Activated T-cell treated with anti-CD3 and anti-CD28 coated beads, Interleukin-2, amount 50 U/mL, for 48 hours (primary cell): ENCODE measurements at regions not wholly inside any gene's neighbourhood (a gene's known extent, or its start where the extent isn't known, plus 50 kb on each side); places are given as distances from the start of the nearest gene placed in this dataset.
"Not testable (repeated sequence)": the region's sequence is repeated elsewhere in the genome, so short reads cannot be mapped to it uniquely, and the experiment has no call there.

Experiments
- DNase-seq, 2 experiments: peaks; one replicate each; pipeline ENCODE4 v3.0.0-alpha.2; 2020

DNA sequence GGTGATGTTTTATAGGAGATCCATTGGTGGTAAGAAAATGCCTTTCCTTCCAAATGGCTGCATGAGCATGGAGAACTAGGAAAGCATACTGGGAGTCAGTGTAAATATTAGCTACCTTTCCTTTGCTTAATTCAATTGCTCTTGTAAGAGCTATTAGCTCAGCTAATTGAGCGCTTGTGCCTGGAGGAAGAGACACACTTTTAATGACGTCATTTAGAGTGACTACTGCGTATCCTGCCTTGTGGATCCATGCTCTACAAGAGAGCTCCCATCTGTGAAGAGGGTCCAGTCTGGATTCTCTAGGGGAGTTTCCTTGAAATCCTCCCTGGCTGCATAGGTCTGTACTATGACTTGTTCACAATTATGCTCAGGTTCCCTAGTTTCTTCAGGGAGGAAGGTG lies 63.8 kb upstream of the ARRDC3 start:
- not testable (repeated sequence) for DNase-seq

GRCh38 chr5:91443761-91444467 lies 60.8 kb upstream of the ARRDC3 start:
- DNase-seq = no peak

DNA sequence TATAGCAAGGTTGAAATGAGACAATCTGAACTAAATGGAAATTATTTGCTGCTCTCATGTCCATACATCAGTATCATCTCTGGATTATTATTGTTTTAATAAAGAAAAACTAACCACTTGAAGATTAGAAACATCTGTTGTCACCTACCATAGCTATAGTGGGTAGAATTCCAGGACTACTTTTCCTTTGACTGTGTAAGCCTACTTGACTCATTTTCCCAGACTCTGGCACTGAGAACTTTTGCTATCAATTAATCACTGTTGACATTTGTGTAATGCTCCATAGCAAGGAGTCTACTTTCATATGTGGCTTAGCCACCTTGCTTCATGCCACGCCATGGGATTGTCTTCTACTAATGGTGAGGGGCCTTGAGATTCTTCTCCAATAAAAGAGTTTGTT lies 59.9 kb upstream of the ARRDC3 start:
- no peak for DNase-seq

DNA sequence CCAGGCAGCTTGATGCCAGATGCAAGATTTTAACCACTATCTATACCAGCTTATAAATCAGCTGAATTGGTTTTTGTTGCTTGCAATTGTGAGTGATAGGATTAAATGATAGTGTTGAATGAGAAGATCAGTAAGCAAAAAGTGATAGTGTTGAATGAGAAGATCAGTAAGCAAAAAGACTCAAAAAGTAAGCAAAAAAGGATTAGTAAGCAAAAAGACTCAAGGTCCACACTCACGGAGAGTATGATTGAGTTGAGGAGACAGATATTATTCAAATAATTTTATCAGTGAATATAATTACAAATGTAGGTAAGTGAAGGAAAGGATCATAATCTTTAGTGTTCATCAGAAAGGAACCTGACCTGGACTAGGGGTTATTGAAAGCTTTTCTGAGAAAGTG lies 58.0 kb upstream of the ARRDC3 start:
- no peak for DNase-seq

GRCh38 chr5:91438871-91439270 lies 55.8 kb upstream of the ARRDC3 start:
- no peak for DNase-seq

DNA sequence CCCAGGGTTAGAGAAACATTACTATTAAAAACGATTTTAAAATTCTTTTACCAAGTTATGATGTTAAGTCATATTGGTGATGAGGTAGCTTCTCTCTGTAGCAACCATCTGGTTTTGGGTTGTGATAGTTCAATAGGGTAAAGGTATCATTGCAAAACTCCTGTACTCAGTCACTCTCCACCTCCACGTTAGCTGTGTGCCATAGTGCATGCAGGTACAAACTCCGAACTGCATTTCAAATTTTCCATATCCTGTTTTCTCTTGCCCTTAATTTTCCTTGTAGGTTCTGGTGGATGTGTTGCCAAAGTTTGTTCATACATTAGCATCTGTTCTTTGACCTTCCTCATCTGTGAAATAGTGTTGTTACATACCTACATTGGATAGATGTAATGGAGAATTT lies 53.1 kb upstream of the ARRDC3 start:
- no peak for DNase-seq

- no peak for DNase-seq
Observed at GRCh38 chr5:91434348-91434747, 51.2 kb upstream of the ARRDC3 start.

DNA sequence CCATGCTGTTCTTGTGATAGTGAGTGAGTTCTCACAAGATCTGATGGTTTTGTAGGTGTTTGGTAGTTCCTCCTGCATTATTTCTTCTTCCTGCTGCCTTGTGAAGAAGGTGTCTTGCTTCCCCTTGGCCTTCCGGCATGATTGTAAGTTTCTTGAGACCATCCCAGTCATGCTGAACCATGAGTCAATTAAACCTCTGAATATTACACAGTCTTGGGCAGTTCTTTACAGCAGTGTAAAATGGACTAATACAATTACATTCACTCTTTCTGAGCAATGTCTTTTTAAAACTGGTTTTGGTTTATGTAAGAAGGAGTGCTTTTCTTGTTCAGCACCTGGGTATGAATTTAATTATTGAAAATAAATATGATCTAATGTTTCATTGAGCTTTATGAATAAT lies 50.7 kb upstream of the ARRDC3 start:
- DNase-seq = no peak
